ENCODE measurements at regions not wholly inside any gene's neighbourhood (a gene's known extent, or its start where the extent isn't known, plus 50 kb on each side); places are given as distances from the start of the nearest gene placed in this dataset.

- H4K91ac ChIP-seq (replicated peaks; ENCODE audit: insufficient read length, low read length) = no peak overlapping the region
- no peaks in the 10 kb centered on the region for H3K79me2 ChIP-seq (ENCODE audit: control insufficient read depth in 1 of 2, insufficient read depth in 2 of 2, low read length in 2 of 2)
- H3K4me3 ChIP-seq (ENCODE audit: extremely low read depth in 1 of 4, insufficient read depth in 2 of 4, low read depth in 3 of 4, low read length in 4 of 4) = no peak overlapping the region
- H3K18ac ChIP-seq (ENCODE audit: extremely low read depth, low read length) = no peak overlapping the region
- TF ChIP-seq GABPA (IDR thresholded peaks at IDR 0.05; ENCODE audit: borderline replicate concordance, insufficient read depth, low read length) = no peak
- TF ChIP-seq NRF1 (IDR thresholded peaks at IDR 0.05; ENCODE audit: low read depth, low read length) = no peak
- no peak for TF ChIP-seq TEAD4 (IDR thresholded peaks at IDR 0.05; ENCODE audit: low read depth, low read length)
- no peak for TF ChIP-seq RFX5 (IDR thresholded peaks at IDR 0.05; ENCODE audit: borderline replicate concordance, low read depth, low read length)
- no peak for TF ChIP-seq E2F6 (IDR thresholded peaks at IDR 0.05)
- TF ChIP-seq SP1 (IDR thresholded peaks at IDR 0.05; ENCODE audit: low read depth, low read length) = no peak
- TF ChIP-seq SIX5 (IDR thresholded peaks at IDR 0.05; ENCODE audit: low read depth, low read length) = no peak
- TF ChIP-seq TAF1 (IDR thresholded peaks at IDR 0.05; ENCODE audit: low read depth, low read length) = no peak
- TF ChIP-seq BRCA1 (IDR thresholded peaks at IDR 0.05; ENCODE audit: low read depth, low read length) = no peak
- TF ChIP-seq RAD21 (IDR thresholded peaks at IDR 0.05 in 1 of 2, conservative IDR thresholded peaks at IDR 0.05 in 1 of 2; ENCODE audit: low read depth in 2 of 2, low read length in 2 of 2) = no peak
- no peak for TF ChIP-seq JUND (IDR thresholded peaks at IDR 0.05; ENCODE audit: low read length)
- 88% methylated on average over 11 of the region's 11 CpGs; no CpG with 5 or more reads in 1 of the 2 experiments for WGBS, 2 experiments (ENCODE audit: extremely low coverage in 1 of 2, insufficient coverage in 1 of 2, insufficient read length in 1 of 2, insufficient replicate concordance in 2 of 2, low coverage in 1 of 2, low lambda C conversion rate in 2 of 2, missing lambda C conversion rate in 1 of 2)
- no peaks in the 10 kb centered on the region for H3K36me3 ChIP-seq (ENCODE audit: control insufficient read depth in 2 of 4, insufficient read depth in 4 of 4, low read length in 3 of 4)
- H2AK5ac ChIP-seq (ENCODE audit: low read depth, low read length) = no peak overlapping the region
- no peak overlapping the region for H2BK5ac ChIP-seq (ENCODE audit: low read depth, low read length)
- no peaks in the 10 kb centered on the region for H3K4me1 ChIP-seq (replicated peaks in 1 of 4; ENCODE audit: control insufficient read depth in 3 of 4, insufficient read depth in 4 of 4, low read length in 3 of 4)
- no peak overlapping the region for H3K4ac ChIP-seq (replicated peaks; ENCODE audit: insufficient read length, low read depth, low read length)
- no peak overlapping the region for H2BK20ac ChIP-seq (ENCODE audit: low read length)
- no peaks in the 10 kb centered on the region for H3K79me1 ChIP-seq (ENCODE audit: low read depth, low read length)
- no peak overlapping the region for H4K8ac ChIP-seq (ENCODE audit: extremely low read depth, insufficient read depth, low read length)
- ChIA-PET CTCF (ENCODE audit: partially characterized antibody) (interaction anchor here (0.6 kb wide), 1 partner anchor 758 kb away, joined by 4 read pairs; no protein-coding TSS in a partner anchor), POLR2A (ENCODE audit: partially characterized antibody) (no interaction called here)
- DNase-seq (ENCODE audit: low read depth in 1 of 2, low spot score in 2 of 2) (no peak), FAIRE-seq (no peak)
- no peak overlapping the region for H3K23ac ChIP-seq (ENCODE audit: insufficient read length)
- no peak overlapping the region for H3K14ac ChIP-seq (ENCODE audit: insufficient read length)
- no peak overlapping the region for H3K9ac ChIP-seq (replicated peaks in 1 of 4; ENCODE audit: extremely low read depth in 1 of 4, low read depth in 3 of 4, low read length in 3 of 4)
- no peak overlapping the region for H4K5ac ChIP-seq (ENCODE audit: insufficient read length, low read depth, low read length)
- no peaks in the 10 kb centered on the region for H4K20me1 ChIP-seq (replicated peaks in 1 of 2; ENCODE audit: control insufficient read depth in 1 of 2, insufficient read depth in 2 of 2, low read length in 2 of 2)
- no peak overlapping the region for H3K4me2 ChIP-seq (ENCODE audit: insufficient read depth in 1 of 2, low read depth in 2 of 2, low read length in 2 of 2)
- no peak overlapping the region for H2BK12ac ChIP-seq (ENCODE audit: low read depth, low read length)
- H2BK120ac ChIP-seq (replicated peaks; ENCODE audit: low read depth, low read length) = no peak overlapping the region
- H2BK15ac ChIP-seq (ENCODE audit: low read length) = no peak overlapping the region
- H3K27ac ChIP-seq (ENCODE audit: low read depth, low read length) = no peak overlapping the region
- H3K27me3 ChIP-seq (replicated peaks in 1 of 4; ENCODE audit: control insufficient read depth in 3 of 4, extremely low read depth in 1 of 4, insufficient read depth in 3 of 4, low read length in 3 of 4) = no peaks in the 10 kb centered on the region
- H3K23me2 ChIP-seq (ENCODE audit: low read depth, low read length) = no peaks in the 10 kb centered on the region
- no peak overlapping the region for H3K56ac ChIP-seq (replicated peaks; ENCODE audit: insufficient read length, low read depth, low read length)
- no peaks in the 10 kb centered on the region for H3K9me3 ChIP-seq (ENCODE audit: insufficient read depth in 2 of 2, low read depth in 1 of 2, low read length in 1 of 2)
- no peak overlapping the region for H2AFZ ChIP-seq (ENCODE audit: low read length)
Measured at GRCh38 chr7:46321556-46322205, 400.6 kb upstream of the IGFBP3 start.

Data from H1 (cell line).